ENCODE measurements at regions not wholly inside any gene's neighbourhood (a gene's known extent, or its start where the extent isn't known, plus 50 kb on each side); places are given as distances from the start of the nearest gene placed in this dataset.

- Histone ChIP-seq H3K4me2 (ENCODE audit: insufficient read depth, low read length) (no peak overlapping the region), H3K4me1 (ENCODE audit: control insufficient read depth, extremely low read depth, insufficient read depth, low read length) (no peaks in the 10 kb centered on the region), H3K9me1 (replicated peaks; ENCODE audit: control insufficient read depth, extremely low read depth, insufficient read depth, low read length) (no peaks in the 10 kb centered on the region), H3K27ac (ENCODE audit: insufficient read depth, low read depth, low read length) (no peak overlapping the region), H3K4me3 (replicated peaks in 1 of 3; ENCODE audit: insufficient read depth in 1 of 3, low read depth in 1 of 3, low read length in 3 of 3) (no peak overlapping the region), H3K79me2 (ENCODE audit: control insufficient read depth, insufficient read depth, low read length) (no peaks in the 10 kb centered on the region), H3K9ac (replicated peaks; ENCODE audit: extremely low read depth, insufficient read depth, low read length) (no peak overlapping the region), H2AFZ (ENCODE audit: low read depth, low read length) (no peak overlapping the region), H3K36me3 (ENCODE audit: control insufficient read depth in 2 of 2, extremely low read depth in 1 of 2, insufficient read depth in 2 of 2, low read length in 2 of 2) (no peaks in the 10 kb centered on the region), H3K9me3 (replicated peaks; ENCODE audit: control insufficient read depth, insufficient read depth, low read length) (no peaks in the 10 kb centered on the region), H3K27me3 (ENCODE audit: control insufficient read depth in 2 of 2, insufficient read depth in 2 of 2, low read length in 2 of 2) (no peaks in the 10 kb centered on the region), H4K20me1 (replicated peaks; ENCODE audit: control insufficient read depth, extremely low read depth, insufficient read depth, low read length) (no peaks in the 10 kb centered on the region)
- POLR2A ChIA-PET: no interaction called here
- dilution Hi-C loops (cut with MboI; ENCODE audit: extremely low pct_ligation_motif_present, low sequenced_read_pairs) (no loop called here), intact Hi-C loops (cut with micrococcal nuclease) (no loop called here)
- BruUV-seq (replicated peaks): no TSS peak
- CTCF ChIA-PET: interaction anchor here (1.4 kb wide), 1 partner anchor 26 kb away, joined by 3 read pairs; no protein-coding TSS in a partner anchor
- TF ChIP-seq FOS (IDR thresholded peaks at IDR 0.05; ENCODE audit: borderline replicate concordance, insufficient read depth, low read length): no peak
- no peak for TF ChIP-seq MYC (IDR thresholded peaks at IDR 0.05; ENCODE audit: low read depth, low read length)
- TF ChIP-seq CTCF (IDR thresholded peaks at IDR 0.05; ENCODE audit: extremely low read depth in 1 of 2, insufficient read depth in 1 of 2, low read depth in 1 of 2, low read length in 2 of 2): no peak
- TF ChIP-seq POLR2A (IDR thresholded peaks at IDR 0.05; ENCODE audit: low read depth, low read length): no peak
- no peak for TF ChIP-seq MAX (IDR thresholded peaks at IDR 0.05; ENCODE audit: insufficient read depth, insufficient read length)
- no peak for TF ChIP-seq GATA2 (IDR thresholded peaks at IDR 0.05; ENCODE audit: insufficient read depth, insufficient read length, low read depth, low read length)
- TF ChIP-seq JUN (IDR thresholded peaks at IDR 0.05; ENCODE audit: borderline replicate concordance, insufficient read depth, insufficient read length, low read depth): no peak
- TF ChIP-seq EZH2 (IDR thresholded peaks at IDR 0.05; ENCODE audit: borderline replicate concordance, low read depth, low read length, severe bottlenecking): no peak
- FAIRE-seq (no peak), DNase-seq (ENCODE audit: low read depth, low spot score) (no peak)
Observed at GRCh38 chr15:98403169-98403568, 245.2 kb upstream of the IGF1R start.
